Neural cell (in vitro differentiated cells): ENCODE measurements at regions not wholly inside any gene's neighbourhood (a gene's known extent, or its start where the extent isn't known, plus 50 kb on each side); places are given as distances from the start of the nearest gene placed in this dataset.

Experiments used
- H2AFZ ChIP-seq: fragments of 200-600, 300-800 bp; sonication (generic), shearing (Covaris generic); 2 replicates; pipeline ENCODE4 v1.6.0; 2014; ENCODE audit warnings: low read depth, mild to moderate bottlenecking, antibody characterized with exemption, low read length, moderate library complexity
- H3F3A ChIP-seq: fragments of 200-600 bp; shearing (Covaris generic); 2 replicates; pipeline ENCODE4 v1.6.1; 2016; ENCODE audit warnings: mild to moderate bottlenecking, moderate library complexity, mixed read lengths, antibody characterized with exemption, low read length; ENCODE audit not compliant: insufficient read depth, poor library complexity, severe bottlenecking
- H3K27ac ChIP-seq: fragments of 200-600, 300-800 bp; sonication (generic), shearing (Covaris generic); 2 replicates; pipeline ENCODE4 v1.5.1; 2014; ENCODE audit warnings: mild to moderate bottlenecking, low read length, moderate library complexity
- H3K27me3 ChIP-seq: fragments of 300-800, 200-600 bp; sonication (generic), shearing (Covaris generic); 2 replicates; pipeline ENCODE4 v1.6.0; 2014; ENCODE audit warnings: mild to moderate bottlenecking, low read depth, low read length, moderate library complexity; ENCODE audit not compliant: insufficient read depth
- H3K36me3 ChIP-seq: fragments of 300-800, 200-600 bp; sonication (generic), shearing (Covaris generic); 2 replicates; pipeline ENCODE4 v1.5.1; 2014; ENCODE audit warnings: mild to moderate bottlenecking, antibody characterized with exemption, low read length, moderate library complexity; ENCODE audit not compliant: insufficient read depth
- H3K4me2 ChIP-seq: fragments of 300-800, 200-600 bp; sonication (generic), shearing (Covaris generic); 2 replicates; pipeline ENCODE4 v1.6.0; 2014; ENCODE audit warnings: mild to moderate bottlenecking, low read length
- H3K4me3 ChIP-seq: fragments of 300-800, 200-600 bp; sonication (generic), shearing (Covaris generic); 2 replicates; pipeline ENCODE4 v1.5.1; 2014; ENCODE audit warnings: mild to moderate bottlenecking, low read length, moderate library complexity
- H3K79me2 ChIP-seq: fragments of 200-600 bp; shearing (Covaris generic); replicated peaks from 2 replicates; pipeline ENCODE4 v1.6.0; 2014; ENCODE audit warnings: mild to moderate bottlenecking, low read length, moderate library complexity; ENCODE audit not compliant: insufficient read depth
- H3K9ac ChIP-seq: fragments of 300-800, 200-600 bp; sonication (generic), shearing (Covaris generic); 2 replicates; pipeline ENCODE4 v1.6.1; 2016; ENCODE audit warnings: mild to moderate bottlenecking, low read length, mixed read lengths
- H3K9me2 ChIP-seq: fragments of 200-600 bp; shearing (Covaris generic); 2 replicates; pipeline ENCODE4 v1.6.1; 2016; ENCODE audit warnings: mild to moderate bottlenecking, low read length, mixed read lengths; ENCODE audit not compliant: insufficient read depth
- H3K9me3 ChIP-seq: fragments of 200-600, 300-800 bp; sonication (generic), shearing (Covaris generic); 2 replicates; pipeline ENCODE4 v1.6.1; 2016; ENCODE audit warnings: mild to moderate bottlenecking, mixed run types, low read length, moderate library complexity, mixed read lengths
- H4K20me1 ChIP-seq: fragments of 200-600 bp; shearing (Covaris generic); 2 replicates; pipeline ENCODE4 v1.6.1; 2016; ENCODE audit warnings: mild to moderate bottlenecking, mixed run types; ENCODE audit not compliant: insufficient read depth
- CTCF ChIP-seq: fragments of 450-650 bp; IDR thresholded peaks from 2 replicates; pipeline ENCODE4 v1.5.1; 2014; ENCODE audit warnings: antibody characterized with exemption, mild to moderate bottlenecking, moderate library complexity; ENCODE audit not compliant: poor library complexity, severe bottlenecking
- EP300 ChIP-seq: fragments of 450-650 bp; conservative IDR thresholded peaks from 2 replicates; pipeline ENCODE4 v1.6.1; 2014; ENCODE audit warnings: antibody characterized with exemption, mild to moderate bottlenecking, moderate library complexity; ENCODE audit not compliant: poor library complexity, severe bottlenecking
- EZH2 ChIP-seq: fragments of 200-600, 300-800 bp; shearing (Covaris generic), sonication (generic); IDR thresholded peaks from 2 replicates; pipeline ENCODE4 v1.6.1; 2014; ENCODE audit warnings: antibody characterized with exemption, low read length, borderline replicate concordance, mild to moderate bottlenecking; ENCODE audit not compliant: insufficient read depth, poor library complexity, severe bottlenecking
- MXI1 ChIP-seq: fragments of 450-650 bp; conservative IDR thresholded peaks from 2 replicates; pipeline ENCODE4 v1.6.1; 2014; ENCODE audit warnings: antibody characterized with exemption, mild to moderate bottlenecking; ENCODE audit not compliant: poor library complexity, severe bottlenecking
- POLR2AphosphoS5 ChIP-seq: IDR thresholded peaks from 2 replicates; pipeline ENCODE4 v1.6.1; 2012
- RAD21 ChIP-seq: fragments of 450-650 bp; conservative IDR thresholded peaks from 2 replicates; pipeline ENCODE4 v1.6.1; 2014; ENCODE audit warnings: antibody characterized with exemption, mild to moderate bottlenecking, moderate library complexity
- SMC3 ChIP-seq: fragments of 450-650 bp; conservative IDR thresholded peaks from 2 replicates; pipeline ENCODE4 v1.6.1; 2014; ENCODE audit warnings: antibody characterized with exemption, mild to moderate bottlenecking, moderate library complexity; ENCODE audit not compliant: poor library complexity
- TAF1 ChIP-seq: IDR thresholded peaks from 2 replicates; pipeline ENCODE4 v1.6.1; 2012; ENCODE audit warnings: low read depth
- TF ChIP-seq, protein P1 (sequence below): IDR thresholded peaks from 2 replicates; pipeline ENCODE4 v1.6.1; 2012; ENCODE audit warnings: borderline replicate concordance

DNA sequence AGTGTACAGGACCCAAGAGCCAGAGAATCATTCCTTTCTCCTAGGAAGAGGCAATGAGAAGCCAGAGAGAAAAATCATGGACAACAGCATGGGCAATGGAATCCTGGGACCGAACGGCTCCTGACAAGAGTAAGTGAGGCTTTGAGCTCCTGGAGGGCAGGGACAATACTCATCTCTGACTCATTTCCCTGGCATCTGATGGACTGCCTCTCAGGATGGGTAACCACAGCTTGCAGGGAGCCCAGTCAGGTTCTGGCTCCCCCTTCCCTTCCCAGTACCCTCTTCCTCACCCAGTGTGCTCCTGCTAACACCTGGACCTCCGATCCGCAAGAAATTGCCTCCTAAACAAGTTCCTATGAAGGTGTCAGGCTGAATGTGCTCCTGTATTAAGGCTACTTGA, 51.2 kb upstream of the SORCS3 start:
- Histone ChIP-seq H3K27ac (no peak overlapping the region), H2AFZ (no peak overlapping the region), H3F3A (no peaks in the 10 kb centered on the region), H3K9ac (no peak overlapping the region), H3K27me3 (no peaks in the 10 kb centered on the region), H4K20me1 (no peaks in the 10 kb centered on the region), H3K4me3 (no peak overlapping the region), H3K79me2 (no peaks in the 10 kb centered on the region), H3K36me3 (no peaks in the 10 kb centered on the region), H3K9me2 (no peaks in the 10 kb centered on the region), H3K9me3 (no peaks in the 10 kb centered on the region), H3K4me2 (no peak overlapping the region)
- TF ChIP-seq RAD21, result no peak
- no peak for TF ChIP-seq EZH2
- TF ChIP-seq, protein P1, sequence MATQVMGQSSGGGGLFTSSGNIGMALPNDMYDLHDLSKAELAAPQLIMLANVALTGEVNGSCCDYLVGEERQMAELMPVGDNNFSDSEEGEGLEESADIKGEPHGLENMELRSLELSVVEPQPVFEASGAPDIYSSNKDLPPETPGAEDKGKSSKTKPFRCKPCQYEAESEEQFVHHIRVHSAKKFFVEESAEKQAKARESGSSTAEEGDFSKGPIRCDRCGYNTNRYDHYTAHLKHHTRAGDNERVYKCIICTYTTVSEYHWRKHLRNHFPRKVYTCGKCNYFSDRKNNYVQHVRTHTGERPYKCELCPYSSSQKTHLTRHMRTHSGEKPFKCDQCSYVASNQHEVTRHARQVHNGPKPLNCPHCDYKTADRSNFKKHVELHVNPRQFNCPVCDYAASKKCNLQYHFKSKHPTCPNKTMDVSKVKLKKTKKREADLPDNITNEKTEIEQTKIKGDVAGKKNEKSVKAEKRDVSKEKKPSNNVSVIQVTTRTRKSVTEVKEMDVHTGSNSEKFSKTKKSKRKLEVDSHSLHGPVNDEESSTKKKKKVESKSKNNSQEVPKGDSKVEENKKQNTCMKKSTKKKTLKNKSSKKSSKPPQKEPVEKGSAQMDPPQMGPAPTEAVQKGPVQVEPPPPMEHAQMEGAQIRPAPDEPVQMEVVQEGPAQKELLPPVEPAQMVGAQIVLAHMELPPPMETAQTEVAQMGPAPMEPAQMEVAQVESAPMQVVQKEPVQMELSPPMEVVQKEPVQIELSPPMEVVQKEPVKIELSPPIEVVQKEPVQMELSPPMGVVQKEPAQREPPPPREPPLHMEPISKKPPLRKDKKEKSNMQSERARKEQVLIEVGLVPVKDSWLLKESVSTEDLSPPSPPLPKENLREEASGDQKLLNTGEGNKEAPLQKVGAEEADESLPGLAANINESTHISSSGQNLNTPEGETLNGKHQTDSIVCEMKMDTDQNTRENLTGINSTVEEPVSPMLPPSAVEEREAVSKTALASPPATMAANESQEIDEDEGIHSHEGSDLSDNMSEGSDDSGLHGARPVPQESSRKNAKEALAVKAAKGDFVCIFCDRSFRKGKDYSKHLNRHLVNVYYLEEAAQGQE, result no peak
- TF ChIP-seq TAF1, result no peak
- TF ChIP-seq MXI1, result no peak
- TF ChIP-seq SMC3, result no peak
- TF ChIP-seq POLR2AphosphoS5, result no peak
- no peak for TF ChIP-seq EP300
- no peak for TF ChIP-seq CTCF
